ENCODE measurements at regions not wholly inside any gene's neighbourhood (a gene's known extent, or its start where the extent isn't known, plus 50 kb on each side); places are given as distances from the start of the nearest gene placed in this dataset.

DNA sequence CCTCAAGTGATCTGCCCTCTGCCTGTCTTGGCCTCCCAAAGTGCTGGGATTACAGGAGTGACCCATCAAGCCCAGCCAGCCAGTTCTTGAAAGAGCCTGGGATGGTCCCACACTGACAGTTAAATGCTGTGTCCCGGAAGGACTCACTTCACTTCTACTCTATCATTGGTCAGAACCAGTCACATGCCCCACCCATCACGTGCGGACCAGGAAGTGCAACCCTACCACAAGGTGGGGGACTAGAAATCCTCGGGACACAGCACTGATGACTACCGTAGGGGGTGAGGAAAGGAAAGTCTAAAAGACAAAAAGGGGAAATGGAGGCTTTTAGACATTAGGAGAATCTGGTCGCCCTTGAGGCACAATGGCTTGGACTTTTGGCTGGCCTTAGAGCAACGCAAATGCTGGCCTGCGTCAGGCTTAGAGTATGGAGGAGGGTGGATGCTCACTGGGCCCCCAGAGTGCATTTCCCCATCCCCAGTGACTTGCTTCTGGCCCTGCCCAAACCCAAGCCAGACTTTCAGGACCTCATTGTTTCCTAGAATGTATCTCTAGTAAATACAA is 207.7 kb downstream of the TTC8 start:
- TF ChIP-seq, protein P1, sequence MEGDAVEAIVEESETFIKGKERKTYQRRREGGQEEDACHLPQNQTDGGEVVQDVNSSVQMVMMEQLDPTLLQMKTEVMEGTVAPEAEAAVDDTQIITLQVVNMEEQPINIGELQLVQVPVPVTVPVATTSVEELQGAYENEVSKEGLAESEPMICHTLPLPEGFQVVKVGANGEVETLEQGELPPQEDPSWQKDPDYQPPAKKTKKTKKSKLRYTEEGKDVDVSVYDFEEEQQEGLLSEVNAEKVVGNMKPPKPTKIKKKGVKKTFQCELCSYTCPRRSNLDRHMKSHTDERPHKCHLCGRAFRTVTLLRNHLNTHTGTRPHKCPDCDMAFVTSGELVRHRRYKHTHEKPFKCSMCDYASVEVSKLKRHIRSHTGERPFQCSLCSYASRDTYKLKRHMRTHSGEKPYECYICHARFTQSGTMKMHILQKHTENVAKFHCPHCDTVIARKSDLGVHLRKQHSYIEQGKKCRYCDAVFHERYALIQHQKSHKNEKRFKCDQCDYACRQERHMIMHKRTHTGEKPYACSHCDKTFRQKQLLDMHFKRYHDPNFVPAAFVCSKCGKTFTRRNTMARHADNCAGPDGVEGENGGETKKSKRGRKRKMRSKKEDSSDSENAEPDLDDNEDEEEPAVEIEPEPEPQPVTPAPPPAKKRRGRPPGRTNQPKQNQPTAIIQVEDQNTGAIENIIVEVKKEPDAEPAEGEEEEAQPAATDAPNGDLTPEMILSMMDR (IDR thresholded peaks at IDR 0.05) = no peak
- TF ChIP-seq POLR2A (IDR thresholded peaks at IDR 0.05) = no peak
